ENCODE measurements at regions not wholly inside any gene's neighbourhood (a gene's known extent, or its start where the extent isn't known, plus 50 kb on each side); places are given as distances from the start of the nearest gene placed in this dataset.

DNA sequence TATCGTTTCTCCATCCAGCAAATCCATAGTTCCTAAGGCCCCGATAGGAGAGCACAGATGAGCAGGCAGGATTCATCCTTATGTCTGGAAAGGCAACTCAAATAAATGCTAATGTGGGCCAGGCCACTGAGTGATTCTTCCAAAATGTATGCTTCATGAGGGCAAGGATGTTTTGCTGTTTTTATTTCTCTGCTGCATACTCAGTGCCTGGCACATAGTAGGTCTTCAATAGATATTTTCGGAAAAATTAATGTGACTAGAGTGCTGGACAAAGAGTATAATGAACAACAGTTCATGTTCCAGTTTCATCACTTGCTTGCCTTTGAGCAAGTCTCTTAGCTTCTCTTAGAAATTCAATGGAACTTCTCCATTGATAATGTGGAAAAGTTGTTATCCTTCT is 357.7 kb downstream of the PRDM2 start:
- DNase-seq, result no peak

DNA sequence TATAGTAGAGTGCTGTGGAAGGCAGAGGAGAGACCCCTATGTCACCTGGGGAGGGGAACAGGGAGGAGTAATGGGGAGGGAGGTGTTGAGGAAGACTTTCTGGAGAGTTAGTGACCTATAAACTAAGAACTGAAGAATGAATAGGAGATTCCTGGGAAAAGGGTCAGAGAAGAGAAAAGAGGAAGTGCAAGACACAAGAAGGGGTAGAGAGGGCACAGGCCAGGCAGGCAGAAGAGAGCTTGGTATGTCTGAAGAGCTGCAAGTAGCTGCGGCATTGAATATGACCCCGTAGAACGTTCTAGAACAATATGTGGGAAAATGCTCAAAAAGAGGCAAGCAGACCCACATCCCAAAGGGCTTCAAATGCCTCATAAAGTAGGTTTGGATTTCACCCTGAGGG is 361.2 kb downstream of the PRDM2 start:
- no peak for DNase-seq

DNA sequence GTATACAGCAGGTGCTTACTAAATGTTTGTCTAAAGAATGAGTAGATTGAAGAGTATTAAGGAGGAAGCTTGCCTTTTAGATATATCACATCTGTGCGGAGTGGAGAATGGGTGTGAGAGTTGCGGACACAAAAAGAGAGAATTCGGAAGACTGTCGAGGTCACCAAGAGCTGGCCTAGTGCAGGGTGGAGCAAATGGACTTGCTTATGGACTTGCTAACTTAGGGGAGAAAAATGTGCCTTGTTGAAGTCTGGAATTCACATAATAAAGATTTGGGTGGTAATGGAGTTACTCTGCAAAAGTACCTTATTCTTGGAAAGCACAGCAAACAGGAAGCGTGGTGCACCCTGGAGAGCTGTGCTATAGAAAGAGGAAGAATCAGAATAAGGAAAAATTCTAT is 361.7 kb downstream of the PRDM2 start:
- DNase-seq, result no peak

DNA sequence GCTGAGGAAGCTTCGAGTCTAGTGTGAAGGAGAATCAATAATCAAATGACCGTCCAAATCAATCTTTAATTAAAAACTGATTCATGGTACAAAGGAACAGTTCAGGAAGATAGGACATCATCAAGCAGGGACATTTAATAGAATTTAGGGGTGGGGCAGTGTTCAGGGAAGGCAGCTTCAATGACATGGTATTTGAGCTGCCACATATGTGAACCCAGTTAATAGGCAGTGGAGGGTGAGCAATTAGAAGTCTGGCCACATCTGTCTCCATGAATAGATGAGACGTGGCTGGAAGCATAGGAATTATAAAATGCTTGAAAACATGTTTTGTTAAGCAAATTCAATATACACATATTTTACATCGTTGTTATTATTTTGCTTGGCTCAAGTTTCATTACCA is 362.7 kb downstream of the PRDM2 start:
- no peak for DNase-seq

DNA sequence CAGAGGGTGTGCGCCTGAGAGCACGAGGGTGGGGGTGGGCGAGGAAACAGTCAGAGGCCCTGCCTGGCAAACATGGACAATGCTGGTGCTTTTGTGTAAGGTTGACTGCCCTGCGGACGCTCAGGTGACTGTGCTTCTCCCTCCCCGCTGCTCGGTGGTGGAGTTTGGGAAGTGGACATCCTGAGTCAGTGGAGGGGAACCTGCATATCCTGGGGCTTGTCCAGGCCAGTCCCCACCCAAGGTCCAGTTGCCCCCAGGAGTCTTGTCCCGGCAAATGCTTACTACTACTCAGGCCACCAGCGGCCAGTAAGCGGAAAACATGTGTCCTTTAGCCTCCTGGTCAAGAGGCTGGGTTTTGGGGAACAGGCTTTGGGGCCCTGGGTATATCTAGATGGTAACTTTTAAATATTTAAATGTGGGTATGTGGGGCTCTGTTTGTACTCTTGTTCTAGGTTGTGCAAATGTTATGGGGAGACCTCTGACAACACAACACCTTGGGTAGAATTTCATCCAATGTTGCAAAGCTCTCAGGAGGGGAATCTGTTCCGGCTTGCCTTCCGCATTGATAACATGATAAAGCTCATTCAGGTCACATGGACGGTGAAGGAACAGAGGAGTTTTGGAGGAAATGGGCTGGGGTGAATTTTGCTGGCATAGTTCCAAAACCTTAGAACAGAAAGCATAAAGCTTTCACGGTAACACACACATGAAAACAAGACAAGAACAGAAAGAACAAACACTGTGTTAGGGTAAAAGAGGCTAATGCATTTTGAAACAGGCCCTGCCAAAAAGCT is 364.9 kb downstream of the PRDM2 start:
- DNase-seq, result no peak

DNA sequence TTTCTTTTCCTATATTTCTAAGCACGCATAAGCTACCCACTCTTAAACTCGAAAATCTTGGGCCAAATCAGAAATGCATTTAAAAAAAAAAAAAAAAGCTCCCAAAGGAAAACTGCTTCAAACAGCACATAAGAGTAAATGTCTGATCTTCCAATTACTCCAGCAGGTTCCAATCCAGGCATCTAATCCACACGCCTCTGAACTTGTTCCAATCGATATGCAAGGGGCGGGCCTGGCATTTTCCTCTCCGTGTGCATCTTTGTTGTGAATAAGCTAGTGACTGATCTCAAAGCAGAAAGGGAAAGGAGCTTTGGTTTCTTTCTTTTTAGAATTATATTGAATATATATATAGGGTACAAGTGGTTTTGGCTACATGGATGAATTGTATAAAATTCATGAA is 365.5 kb downstream of the PRDM2 start:
- DNase-seq, result no peak

DNA sequence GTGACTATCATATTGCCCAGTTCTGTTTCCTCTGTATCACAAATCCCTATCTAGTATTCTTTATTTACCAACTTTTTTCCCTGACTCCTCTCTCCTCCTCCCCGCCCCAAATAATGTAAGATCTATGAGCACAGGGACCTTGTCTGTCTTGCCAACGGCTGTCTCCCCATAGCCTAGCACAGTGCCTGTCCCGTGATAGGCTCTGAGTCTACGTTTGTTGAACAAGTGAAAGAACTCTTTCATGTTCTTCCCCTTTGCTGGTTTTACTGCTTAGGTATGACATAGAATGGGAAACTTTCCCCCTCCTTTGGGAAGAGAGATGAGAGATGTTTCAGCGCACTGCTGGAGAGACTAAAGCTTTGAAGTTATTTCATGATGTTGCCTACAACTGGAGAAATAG is 367.0 kb downstream of the PRDM2 start:
- DNase-seq, result no peak

DNA sequence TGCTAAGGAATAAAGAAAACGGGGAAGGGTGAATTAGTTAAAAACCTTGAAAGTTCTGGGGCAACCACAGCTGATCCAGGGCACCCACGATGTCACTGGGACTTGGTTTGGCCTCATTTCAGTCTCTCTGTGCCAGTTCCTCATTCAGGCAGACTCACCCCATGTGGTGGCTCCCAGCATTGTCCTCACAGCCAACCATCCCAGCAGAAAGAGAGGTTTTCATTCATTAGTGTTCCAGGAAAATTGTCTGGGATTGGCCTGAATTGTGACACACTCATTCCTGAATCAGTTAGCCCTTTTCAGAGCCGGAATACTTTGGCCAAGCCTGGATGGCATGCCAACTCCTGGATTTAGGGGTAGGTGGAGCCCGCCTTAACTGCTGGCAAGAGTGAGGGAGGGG is 367.7 kb downstream of the PRDM2 start:
- DNase-seq, result no peak

DNA sequence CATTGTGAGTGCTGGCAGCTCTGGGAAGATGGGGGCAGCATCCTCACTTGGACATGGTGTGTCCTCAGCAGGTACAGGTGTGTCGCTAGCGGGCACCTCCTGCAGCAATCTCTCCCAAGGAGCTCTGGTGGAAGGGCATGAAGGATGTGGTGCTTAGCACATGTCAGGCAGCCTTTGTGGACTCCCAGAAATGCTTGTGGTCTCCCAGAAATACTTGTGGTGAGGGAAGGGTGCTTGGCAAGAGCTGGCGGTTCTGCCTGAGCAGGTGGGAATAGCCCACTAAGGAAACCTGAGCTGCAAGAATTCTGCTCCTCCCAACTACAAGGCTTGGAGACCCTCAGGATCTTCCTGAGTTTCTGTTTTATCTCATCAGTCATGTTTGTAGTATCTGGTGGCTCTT is 371.6 kb downstream of the PRDM2 start:
- no peak for DNase-seq

DNA sequence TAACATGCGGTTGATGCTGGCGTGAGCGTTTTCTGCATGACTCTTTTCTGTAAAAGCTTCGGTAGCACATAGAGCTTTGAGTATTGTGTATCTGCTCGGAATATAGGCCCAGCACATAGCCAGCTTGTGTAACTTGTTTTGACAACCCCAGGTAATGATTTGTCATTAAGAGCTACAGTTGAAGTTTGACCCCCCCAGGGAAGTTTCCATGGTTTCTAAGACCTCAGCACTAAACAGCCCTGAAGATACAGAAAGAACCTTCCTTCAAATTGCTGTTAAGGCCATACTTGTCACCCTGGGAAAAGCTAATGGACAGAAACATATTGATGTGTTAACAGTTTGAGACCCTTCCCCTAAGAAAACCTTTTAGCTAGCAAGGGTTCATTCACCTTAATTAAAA is 380.7 kb downstream of the PRDM2 start:
- no peak for DNase-seq

DNA sequence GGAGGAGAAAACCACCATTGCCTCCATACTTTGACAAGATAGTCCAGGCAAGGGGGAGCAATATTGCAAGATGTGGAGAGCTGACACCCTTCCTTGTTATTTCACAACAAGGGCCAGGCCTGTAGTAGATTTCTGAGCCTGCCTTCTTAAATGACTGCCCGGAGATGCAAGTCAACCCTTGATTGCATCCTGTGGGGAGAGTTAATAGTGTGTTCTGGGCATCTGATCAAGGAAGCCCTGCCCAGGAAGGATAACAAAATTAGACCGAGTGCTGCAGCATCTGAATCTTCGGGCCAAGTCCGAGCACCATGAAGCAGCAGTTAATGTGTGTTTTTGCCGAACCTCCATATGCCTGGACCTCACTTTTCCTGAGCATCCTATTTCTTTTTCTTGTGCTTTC is 382.3 kb downstream of the PRDM2 start:
- DNase-seq, result no peak

DNA sequence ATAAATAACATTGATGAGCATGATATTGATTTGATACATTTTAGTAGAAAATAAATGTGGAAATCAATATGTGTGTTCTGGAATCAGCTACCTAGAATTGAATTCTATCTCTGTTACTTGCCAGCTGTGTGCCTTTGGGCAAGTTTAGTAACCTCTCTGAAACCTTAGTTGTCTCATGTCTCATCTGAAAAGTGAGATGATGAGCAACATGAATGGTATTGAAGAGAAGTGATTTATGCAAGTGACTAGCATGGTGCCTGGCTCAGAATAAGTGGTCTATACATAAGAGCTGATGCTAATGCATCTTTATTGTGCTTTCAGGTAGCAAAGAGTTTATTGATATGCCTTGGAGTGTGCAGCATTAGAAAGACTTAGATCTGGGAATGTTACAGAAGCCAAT is 383.3 kb downstream of the PRDM2 start:
- no peak for DNase-seq

DNA sequence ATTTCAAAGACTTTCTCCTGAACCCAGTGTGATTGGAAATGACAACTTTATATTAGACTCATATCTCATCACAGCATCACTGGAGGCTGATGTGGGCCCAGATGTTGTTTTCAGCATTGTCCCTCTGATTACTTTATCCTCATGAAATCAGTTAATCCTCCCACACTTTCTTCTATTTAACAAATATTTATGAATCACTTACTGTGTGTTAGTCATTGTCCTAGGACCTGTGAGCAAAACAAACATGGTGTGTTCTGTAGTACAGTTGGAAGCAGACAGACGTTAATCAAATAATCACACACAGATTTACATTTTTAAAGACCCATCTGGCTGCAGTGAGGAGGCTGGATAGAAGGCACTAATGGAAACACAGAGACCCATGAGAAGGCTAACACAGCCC is 383.7 kb downstream of the PRDM2 start:
- no peak for DNase-seq

DNA sequence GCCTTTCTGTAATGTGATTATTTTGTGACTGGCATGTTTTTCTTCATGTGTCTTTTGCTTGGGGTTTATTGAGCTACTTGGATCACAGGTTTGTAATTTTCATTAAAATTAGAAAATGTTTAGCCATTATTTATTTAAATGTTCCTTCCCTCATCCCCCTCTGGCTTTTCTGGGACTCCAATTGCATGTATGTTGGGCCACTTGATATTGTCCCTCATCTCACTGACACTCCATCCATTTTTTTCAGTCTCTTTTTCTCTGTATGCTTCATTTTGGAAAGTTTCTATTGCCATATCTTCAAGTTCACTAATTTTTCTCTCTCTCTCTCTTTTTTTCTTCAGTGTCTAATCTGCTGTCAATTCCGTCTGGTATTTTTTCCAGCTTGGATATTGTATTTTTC is 390.1 kb downstream of the PRDM2 start:
- DNase-seq, result no peak

DNA sequence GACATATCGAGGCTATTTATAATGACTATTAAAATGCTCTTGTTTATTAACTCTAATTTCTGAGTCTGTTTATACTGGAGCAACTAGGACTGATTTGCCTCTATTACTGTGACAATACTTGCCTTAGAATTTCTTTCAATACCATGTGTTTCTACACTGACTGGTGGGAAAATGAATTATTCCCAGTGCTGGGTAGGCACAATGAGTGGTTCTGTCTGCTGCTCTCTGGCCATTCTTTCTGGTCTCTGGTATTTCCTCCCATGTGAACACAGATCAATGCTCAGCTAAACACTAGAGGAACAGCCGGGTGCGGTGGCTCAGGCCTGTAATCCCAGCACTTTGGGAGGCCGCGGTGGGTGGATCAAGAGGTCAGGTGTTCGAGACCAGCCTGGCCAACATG is 390.5 kb downstream of the PRDM2 start:
- DNase-seq, result no peak

DNA sequence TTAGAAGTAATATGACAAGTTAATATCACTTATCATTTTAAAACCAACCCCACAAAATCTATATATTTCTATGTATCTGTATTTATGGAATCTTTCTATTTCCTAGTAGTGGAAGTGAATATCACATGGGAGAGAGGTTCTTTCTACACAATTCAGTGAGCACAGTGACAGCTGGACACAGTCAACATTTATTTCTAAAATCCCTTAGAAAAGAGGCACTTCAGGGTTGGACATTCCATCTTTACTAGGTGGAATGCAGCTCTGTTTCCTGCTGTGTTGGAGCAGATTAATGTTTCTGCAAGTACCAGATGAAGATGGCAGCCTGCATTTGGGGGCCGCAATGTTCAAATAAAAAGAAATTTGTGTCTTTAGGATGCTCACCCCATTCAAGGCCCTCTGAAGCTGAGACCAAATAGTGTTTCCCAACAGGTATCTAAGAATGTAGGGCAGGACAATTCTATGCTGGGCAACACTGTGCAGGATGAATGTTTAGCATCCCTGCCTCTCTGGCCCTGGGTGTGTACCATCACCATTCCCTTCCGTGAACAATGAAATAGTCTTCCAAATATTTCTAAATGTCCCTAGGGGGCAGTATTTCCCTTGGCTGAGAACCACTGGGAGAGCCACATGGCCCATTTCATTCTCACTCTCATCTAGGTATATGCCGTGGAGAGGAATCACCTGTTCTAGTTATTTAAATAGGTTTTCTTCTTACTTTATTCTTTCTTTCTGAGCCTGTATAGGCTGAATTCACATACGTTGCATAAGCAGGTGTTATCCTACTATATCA is 394.8 kb downstream of the PRDM2 start:
- DNase-seq, result peak in 1 of 2 experiments; percentile 33

DNA sequence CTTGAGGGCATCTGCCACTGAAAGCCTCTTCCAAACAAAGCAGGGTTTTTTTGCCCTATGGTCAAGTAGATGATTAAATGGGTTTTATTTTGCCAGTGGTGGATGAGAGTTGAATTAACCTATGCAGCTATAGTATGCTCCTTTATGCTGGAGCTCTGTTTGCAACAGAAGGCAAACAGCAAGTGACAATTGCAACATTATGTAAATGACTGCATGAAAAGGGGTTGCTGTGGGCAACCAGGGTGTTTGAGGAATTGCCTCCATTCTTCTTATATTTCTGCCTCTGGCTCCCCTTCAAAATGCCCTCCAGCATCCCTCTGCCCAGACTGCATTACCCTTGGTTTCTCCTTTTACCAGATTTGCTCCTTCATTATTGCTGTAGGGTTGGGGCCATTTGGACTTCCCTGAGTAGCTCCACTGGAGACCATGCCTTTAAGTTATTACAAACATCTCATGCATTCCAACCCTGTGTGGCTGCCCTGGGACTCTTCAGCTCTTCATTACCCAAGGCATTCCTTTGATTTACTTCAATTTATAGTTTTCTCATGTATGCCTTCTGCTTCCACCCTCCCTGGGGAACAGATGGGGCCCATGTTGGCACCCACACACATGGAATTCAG is 398.4 kb downstream of the PRDM2 start:
- peak in 1 of 2 experiments; percentile 6 for DNase-seq

DNA sequence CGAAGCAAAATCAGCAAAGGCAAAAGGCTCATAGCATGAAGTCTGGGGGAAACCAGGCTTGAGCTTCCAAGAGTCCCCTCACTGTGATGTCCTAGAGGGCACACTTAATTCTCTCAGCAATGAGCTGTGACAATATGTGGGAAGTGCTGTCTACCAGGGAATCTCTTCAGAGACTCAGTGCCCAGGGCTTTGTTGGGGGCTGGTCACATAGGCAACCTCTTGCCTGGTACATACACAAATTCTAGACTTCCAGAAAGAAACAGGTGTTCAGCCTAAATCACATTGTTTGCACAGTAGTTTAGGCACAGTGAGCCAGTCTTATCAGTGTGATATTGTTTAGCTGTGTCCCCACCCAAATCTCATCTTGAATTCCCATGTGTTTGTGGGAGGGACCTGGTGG is 400.5 kb downstream of the PRDM2 start:
- no peak for DNase-seq

DNA sequence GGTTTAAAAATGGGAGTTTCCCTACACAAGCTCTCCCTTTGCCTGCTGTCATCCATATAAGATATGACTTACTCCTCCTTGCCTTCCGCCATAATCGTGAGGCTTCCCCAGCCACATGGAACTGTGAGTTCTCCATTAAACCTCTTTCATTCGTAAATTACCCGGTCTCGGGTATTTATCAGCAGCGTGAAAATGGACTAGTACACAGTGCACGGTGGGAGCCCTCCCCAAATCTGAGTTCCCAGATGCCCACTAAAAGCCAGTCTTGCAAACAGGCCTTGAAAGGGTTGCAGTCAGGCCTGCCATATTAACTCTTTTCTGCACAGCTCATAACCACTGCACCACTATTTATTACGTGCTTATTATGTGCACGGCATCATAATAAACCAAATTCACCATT is 400.9 kb downstream of the PRDM2 start:
- DNase-seq, result no peak

DNA sequence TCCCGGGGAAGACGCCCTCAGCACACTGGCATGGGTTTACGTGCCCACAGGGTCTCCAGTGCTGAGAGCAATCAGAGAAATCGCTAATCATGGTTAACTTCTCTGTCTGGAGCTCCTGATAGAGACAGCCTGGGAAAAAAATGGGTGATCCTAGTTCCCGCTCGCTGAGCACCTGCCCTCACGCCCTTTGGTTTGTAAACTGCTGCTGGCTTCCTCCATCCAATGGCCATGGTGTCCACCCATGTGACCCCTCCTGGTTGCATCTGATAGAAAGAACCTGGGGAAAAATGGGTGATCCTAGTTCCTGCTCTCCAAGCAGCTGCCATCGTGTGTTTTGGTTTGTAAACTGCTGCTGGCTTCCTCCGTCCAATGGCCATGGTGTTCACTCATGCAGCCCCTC is 402.2 kb downstream of the PRDM2 start:
- DNase-seq, result no peak

DNA sequence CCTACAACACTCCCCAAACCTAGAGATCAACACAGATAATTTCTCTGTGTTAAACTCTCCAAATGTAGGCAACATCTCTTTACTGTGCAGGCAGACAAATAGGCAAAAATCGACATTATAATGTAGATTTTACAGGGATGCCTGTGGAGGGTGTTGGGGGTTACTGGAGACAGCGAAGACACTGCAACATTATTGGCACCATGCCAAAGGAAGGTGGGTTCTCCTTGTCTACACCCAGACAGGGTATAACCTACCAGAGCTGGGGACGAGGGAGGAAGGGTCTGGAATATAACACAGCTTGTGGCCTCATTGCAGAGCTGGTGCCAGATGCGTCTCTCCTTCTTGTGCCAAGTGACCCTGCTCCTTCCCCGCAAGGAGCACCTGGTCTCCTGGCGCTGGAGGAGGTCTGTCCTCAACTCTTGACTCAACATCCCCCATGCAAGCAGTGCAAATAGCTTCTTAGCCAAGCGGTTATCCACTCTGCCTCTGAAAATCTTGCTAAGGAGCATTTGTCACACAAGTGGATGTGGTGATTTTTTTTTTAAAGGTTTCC is 404.0 kb downstream of the PRDM2 start:
- no peak for DNase-seq

DNA sequence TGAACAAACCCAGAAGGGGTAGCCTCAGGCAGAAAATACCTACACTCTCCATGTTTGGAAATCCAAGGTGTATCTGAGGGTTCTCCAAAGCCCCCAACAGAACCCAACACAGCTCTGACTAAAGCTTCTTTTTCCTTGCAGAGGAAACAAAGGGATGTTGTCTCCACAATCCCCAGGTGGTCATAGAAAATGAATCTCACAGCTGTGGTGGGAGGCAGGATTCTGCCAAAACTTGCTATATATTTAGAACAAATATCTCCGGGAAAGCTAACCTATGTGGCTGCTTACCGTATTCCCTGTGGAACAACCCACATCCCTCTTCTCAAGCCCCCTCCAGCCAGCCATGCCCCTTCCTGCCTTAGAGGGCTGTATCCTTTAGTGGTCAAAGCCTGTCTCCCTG is 406.1 kb downstream of the PRDM2 start:
- no peak for DNase-seq

DNA sequence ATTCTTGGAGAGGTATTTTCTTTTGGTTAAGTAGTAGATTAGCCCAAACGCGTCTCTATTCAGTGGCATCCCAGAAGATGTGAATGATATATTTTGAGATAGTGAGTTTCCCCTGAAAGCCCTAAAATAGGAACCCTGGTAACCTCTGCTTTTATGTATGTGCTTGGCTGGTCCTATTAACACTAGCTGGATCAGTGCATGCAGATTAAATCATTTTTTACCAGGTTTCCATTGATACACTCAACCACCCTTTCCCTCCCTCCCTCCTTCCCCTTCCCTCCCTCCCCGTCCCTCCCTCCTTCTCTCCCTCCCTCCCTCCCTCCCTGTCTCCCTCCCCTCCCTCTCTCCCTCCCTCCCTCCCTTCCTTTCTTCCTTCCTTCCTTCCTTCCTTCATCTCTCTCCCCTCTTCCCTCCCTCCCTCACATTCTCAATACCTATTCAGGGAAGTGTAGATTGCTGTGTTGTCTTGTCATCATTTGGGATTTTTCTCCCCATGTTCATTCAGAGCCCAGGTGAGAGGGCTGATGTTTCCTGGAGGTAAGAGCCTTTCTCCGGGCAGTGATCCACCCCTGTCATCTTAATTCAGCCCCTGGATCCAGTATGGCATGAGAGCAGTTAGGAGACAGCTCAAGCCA is 406.8 kb downstream of the PRDM2 start:
- DNase-seq, result no peak
